GM19043 (cell line): ENCODE measurements at regions not wholly inside any gene's neighbourhood (a gene's known extent, or its start where the extent isn't known, plus 50 kb on each side); places are given as distances from the start of the nearest gene placed in this dataset.

Experiments
- ATAC-seq: cut with Tn5 transposase; IDR thresholded peaks from one replicate; pipeline ENCODE4 v1.9.1; 2021; ENCODE audit warnings: low read depth; ENCODE audit not compliant: unreplicated experiment

- no peak for ATAC-seq
Observed at GRCh38 chr12:102730996-102731395, 186.0 kb downstream of the PAH start.

- no peak for ATAC-seq
Observed at GRCh38 chr12:102728506-102729242, 188.4 kb downstream of the PAH start.

GRCh38 chr12:102726686-102727085, 190.4 kb downstream of the PAH start:
- ATAC-seq, result no peak

GRCh38 chr12:102722147-102722546, 194.9 kb downstream of the PAH start:
- no peak for ATAC-seq

GRCh38 chr12:102708108-102708507, 208.9 kb downstream of the PAH start:
- ATAC-seq, result no peak

GRCh38 chr12:102702447-102703114, 214.5 kb downstream of the PAH start:
- no peak for ATAC-seq

- ATAC-seq, result no peak
Observed at GRCh38 chr12:102696045-102696444, 215.7 kb upstream of the IGF1 start.

GRCh38 chr12:102694903-102695302, 214.5 kb upstream of the IGF1 start:
- no peak for ATAC-seq

GRCh38 chr12:102691773-102692555, 211.6 kb upstream of the IGF1 start:
- ATAC-seq, result no peak

GRCh38 chr12:102690253-102690652, 209.9 kb upstream of the IGF1 start:
- no peak for ATAC-seq

- ATAC-seq, result no peak
Observed at GRCh38 chr12:102689701-102690100, 209.3 kb upstream of the IGF1 start.

GRCh38 chr12:102687523-102687922, 207.2 kb upstream of the IGF1 start:
- ATAC-seq, result no peak

GRCh38 chr12:102685841-102686240, 205.5 kb upstream of the IGF1 start:
- no peak for ATAC-seq

GRCh38 chr12:102685172-102685571, 204.8 kb upstream of the IGF1 start:
- ATAC-seq, result no peak

- no peak for ATAC-seq
Observed at GRCh38 chr12:102682366-102683289, 202.3 kb upstream of the IGF1 start.

- ATAC-seq, result no peak
Observed at GRCh38 chr12:102681747-102682146, 201.4 kb upstream of the IGF1 start.

GRCh38 chr12:102681309-102681708, 200.9 kb upstream of the IGF1 start:
- ATAC-seq, result no peak

- ATAC-seq, result no peak
Observed at GRCh38 chr12:102680304-102680703, 199.9 kb upstream of the IGF1 start.

GRCh38 chr12:102676812-102677211, 196.4 kb upstream of the IGF1 start:
- no peak for ATAC-seq

- ATAC-seq, result no peak
Observed at GRCh38 chr12:102675672-102676071, 195.3 kb upstream of the IGF1 start.
